ENCODE measurements at regions not wholly inside any gene's neighbourhood (a gene's known extent, or its start where the extent isn't known, plus 50 kb on each side); places are given as distances from the start of the nearest gene placed in this dataset.

DNA sequence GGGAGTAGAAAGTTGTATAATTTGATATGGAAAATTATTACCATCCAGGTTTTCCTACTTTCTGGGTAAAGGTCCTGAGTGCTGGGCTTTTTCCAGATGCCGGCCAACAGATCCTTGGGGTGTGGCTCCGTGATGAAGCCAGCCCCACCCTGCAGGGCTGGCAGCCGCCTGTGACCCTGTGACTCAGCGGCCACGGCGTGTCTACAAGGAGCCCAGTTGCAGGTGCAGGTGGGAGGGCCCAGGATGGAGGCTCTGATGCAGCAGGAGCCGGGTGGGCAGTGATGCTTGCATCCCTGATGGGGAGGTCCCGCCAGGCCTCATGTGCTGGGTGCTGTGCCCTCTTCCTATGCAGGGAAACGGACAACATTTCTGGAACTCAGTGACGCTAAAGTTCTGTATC is 96.0 kb upstream of the ALKAL2 start (continued):
- TF ChIP-seq, protein P1, sequence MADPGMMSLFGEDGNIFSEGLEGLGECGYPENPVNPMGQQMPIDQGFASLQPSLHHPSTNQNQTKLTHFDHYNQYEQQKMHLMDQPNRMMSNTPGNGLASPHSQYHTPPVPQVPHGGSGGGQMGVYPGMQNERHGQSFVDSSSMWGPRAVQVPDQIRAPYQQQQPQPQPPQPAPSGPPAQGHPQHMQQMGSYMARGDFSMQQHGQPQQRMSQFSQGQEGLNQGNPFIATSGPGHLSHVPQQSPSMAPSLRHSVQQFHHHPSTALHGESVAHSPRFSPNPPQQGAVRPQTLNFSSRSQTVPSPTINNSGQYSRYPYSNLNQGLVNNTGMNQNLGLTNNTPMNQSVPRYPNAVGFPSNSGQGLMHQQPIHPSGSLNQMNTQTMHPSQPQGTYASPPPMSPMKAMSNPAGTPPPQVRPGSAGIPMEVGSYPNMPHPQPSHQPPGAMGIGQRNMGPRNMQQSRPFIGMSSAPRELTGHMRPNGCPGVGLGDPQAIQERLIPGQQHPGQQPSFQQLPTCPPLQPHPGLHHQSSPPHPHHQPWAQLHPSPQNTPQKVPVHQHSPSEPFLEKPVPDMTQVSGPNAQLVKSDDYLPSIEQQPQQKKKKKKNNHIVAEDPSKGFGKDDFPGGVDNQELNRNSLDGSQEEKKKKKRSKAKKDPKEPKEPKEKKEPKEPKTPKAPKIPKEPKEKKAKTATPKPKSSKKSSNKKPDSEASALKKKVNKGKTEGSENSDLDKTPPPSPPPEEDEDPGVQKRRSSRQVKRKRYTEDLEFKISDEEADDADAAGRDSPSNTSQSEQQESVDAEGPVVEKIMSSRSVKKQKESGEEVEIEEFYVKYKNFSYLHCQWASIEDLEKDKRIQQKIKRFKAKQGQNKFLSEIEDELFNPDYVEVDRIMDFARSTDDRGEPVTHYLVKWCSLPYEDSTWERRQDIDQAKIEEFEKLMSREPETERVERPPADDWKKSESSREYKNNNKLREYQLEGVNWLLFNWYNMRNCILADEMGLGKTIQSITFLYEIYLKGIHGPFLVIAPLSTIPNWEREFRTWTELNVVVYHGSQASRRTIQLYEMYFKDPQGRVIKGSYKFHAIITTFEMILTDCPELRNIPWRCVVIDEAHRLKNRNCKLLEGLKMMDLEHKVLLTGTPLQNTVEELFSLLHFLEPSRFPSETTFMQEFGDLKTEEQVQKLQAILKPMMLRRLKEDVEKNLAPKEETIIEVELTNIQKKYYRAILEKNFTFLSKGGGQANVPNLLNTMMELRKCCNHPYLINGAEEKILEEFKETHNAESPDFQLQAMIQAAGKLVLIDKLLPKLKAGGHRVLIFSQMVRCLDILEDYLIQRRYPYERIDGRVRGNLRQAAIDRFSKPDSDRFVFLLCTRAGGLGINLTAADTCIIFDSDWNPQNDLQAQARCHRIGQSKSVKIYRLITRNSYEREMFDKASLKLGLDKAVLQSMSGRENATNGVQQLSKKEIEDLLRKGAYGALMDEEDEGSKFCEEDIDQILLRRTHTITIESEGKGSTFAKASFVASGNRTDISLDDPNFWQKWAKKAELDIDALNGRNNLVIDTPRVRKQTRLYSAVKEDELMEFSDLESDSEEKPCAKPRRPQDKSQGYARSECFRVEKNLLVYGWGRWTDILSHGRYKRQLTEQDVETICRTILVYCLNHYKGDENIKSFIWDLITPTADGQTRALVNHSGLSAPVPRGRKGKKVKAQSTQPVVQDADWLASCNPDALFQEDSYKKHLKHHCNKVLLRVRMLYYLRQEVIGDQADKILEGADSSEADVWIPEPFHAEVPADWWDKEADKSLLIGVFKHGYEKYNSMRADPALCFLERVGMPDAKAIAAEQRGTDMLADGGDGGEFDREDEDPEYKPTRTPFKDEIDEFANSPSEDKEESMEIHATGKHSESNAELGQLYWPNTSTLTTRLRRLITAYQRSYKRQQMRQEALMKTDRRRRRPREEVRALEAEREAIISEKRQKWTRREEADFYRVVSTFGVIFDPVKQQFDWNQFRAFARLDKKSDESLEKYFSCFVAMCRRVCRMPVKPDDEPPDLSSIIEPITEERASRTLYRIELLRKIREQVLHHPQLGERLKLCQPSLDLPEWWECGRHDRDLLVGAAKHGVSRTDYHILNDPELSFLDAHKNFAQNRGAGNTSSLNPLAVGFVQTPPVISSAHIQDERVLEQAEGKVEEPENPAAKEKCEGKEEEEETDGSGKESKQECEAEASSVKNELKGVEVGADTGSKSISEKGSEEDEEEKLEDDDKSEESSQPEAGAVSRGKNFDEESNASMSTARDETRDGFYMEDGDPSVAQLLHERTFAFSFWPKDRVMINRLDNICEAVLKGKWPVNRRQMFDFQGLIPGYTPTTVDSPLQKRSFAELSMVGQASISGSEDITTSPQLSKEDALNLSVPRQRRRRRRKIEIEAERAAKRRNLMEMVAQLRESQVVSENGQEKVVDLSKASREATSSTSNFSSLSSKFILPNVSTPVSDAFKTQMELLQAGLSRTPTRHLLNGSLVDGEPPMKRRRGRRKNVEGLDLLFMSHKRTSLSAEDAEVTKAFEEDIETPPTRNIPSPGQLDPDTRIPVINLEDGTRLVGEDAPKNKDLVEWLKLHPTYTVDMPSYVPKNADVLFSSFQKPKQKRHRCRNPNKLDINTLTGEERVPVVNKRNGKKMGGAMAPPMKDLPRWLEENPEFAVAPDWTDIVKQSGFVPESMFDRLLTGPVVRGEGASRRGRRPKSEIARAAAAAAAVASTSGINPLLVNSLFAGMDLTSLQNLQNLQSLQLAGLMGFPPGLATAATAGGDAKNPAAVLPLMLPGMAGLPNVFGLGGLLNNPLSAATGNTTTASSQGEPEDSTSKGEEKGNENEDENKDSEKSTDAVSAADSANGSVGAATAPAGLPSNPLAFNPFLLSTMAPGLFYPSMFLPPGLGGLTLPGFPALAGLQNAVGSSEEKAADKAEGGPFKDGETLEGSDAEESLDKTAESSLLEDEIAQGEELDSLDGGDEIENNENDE (IDR thresholded peaks at IDR 0.05; ENCODE audit: insufficient replicate concordance, low read length): no peak
- TF ChIP-seq EGR1 (IDR thresholded peaks at IDR 0.05; ENCODE audit: borderline replicate concordance, low read depth, low read length) (no peak), SIN3A (conservative IDR thresholded peaks at IDR 0.05 in 1 of 2, IDR thresholded peaks at IDR 0.05 in 1 of 2; ENCODE audit: low read depth in 1 of 2, low read length in 2 of 2) (no peak)
